GM18520 (cell line): ENCODE measurements at regions not wholly inside any gene's neighbourhood (a gene's known extent, or its start where the extent isn't known, plus 50 kb on each side); places are given as distances from the start of the nearest gene placed in this dataset.

Source experiments
- ATAC-seq: cut with Tn5 transposase; IDR thresholded peaks from one replicate; pipeline ENCODE4 v1.9.1; 2021; ENCODE audit not compliant: unreplicated experiment

DNA sequence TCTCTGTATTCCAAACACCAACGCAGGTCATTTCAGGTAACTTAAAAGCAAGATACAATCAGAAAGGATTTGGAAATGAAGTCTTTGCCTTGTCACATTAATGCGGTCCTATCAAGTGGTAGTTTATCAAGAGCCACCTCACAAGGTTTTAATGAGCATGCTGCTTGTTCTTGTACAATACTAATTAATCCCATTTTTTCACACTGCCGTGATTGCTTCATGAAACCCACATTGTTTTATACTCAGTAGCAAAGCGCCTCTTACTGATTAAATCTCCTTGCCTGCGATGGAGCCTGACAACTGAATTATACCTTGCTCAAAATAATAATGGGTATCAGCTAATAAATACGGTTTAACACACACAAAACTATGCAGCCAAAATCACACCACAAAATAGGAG lies 234.1 kb upstream of the TSHZ2 start:
- no peak for ATAC-seq

DNA sequence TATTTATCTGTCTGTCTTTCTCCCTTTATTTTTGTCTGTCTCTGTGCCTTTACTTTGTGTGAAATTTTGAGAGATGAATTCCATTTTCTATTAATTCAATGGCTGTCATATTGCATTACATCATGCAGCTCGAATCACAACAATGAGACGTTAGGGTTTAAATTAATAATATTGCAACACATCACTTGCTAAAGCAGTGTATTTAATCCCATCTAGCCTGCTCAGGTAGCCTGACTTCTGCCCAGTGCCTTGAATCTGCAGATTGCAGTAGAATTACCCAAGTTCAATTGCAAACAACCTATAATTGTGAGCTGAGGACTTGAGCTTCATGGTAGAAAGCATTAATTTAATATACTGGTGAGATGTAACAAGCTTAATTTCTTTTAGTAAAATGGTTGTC lies 235.7 kb upstream of the TSHZ2 start:
- no peak for ATAC-seq

DNA sequence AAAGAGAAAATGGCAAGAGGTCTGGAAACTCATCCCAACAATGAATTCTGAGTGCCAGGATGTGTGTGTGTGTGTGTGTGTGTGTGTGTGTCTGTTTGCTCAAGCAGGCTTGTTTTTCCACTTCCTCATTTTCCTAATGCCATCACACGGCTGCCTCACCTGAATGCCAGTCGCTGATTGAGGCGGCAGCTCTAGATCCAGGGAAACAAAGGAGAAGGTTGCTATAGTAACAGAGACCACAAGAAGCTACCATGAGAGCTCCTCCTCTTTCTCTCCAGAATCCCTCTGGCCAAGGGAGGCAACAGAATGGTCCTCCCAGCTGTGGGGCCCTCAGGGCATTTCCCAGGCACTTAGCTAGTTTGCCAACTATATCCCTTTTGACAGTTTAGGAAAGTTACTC lies 241.1 kb upstream of the TSHZ2 start:
- ATAC-seq = no peak

DNA sequence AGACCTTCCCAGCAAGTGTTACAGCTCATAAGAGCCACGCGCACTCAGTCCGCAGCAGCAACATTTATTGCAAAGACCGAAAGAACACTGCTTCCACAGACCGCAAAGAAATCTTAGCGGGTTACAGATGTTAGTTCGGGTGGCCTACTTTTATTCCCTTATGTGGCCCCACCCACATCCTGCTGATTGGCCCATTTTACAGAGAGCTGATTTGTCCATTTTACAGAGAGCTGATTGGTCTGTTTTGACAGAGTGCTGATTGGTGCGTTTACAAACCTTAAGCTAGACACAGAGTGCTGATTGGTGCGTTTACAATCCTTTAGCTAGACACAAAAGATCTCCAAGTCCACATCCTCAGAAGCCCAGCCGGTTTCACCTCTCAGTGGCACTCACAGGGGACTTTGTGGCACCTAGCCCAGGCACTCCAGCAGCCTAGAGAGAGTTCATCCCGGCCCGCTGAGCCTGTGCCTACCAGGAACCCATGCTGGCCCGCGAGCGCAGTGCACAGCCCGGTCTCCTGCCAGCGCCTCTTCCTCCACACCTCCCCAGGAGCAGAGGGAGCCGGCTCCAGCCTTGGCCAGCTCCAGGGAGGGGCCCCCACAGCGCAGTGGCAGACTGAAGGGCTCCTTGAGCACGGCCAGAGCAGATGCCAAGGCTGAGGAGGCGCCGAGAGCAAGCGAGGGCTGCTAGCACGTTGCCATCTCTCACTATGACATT lies 244.3 kb upstream of the TSHZ2 start:
- ATAC-seq = no peak

DNA sequence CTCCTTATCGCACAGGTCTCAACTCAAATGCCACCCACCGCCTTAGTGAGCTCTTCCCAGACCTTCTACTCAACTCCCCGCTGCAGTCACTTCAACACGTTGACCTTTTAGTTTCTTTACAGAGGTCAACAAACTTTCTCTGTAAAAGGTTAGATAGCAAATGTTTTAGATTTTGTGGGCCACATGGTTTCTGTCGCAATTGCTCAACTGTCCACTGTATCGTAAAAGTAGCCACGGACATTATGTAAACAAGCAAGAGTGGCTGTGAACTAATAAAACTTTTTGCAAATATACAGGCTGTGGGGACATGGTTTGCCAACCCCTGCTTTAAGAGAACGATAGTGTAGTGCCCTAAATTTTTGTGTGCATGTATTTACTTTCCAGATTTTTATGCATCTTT lies 247.6 kb upstream of the TSHZ2 start:
- ATAC-seq = no peak

DNA sequence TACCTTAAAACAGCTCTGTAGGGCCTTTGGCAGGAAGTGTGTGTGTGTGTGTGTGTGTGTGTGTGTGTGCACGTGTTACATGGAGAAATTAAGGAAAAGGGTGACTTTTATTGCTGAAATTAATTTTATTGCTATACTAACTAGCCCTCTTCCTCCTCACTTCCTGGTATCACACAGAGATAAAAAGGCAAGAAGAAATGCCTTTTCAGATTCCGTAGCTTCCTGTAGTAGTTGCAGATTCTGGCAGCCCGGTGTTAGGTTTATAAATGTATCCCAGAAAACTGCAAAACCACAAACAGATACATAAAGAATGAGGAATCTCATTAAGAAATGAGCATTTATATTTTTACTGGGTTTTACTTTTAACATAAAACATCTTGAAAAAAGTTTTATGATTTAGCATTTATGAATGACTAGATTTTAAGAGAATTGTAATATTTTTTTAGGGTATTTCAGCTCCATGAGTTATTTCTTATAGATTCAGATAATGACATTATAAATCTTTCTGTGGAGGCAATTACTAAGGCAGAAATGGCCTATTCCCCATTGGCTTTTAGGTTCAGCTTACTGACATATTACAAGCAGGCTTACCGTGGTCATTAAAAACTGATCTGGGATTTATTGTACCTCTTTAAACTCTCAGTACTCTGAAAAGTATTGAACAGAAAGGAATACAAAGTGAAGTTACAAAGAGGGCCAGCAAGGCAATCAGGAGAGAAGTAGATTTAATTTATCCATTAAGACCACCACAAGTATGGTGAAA lies 249.1 kb upstream of the TSHZ2 start:
- ATAC-seq = no peak

DNA sequence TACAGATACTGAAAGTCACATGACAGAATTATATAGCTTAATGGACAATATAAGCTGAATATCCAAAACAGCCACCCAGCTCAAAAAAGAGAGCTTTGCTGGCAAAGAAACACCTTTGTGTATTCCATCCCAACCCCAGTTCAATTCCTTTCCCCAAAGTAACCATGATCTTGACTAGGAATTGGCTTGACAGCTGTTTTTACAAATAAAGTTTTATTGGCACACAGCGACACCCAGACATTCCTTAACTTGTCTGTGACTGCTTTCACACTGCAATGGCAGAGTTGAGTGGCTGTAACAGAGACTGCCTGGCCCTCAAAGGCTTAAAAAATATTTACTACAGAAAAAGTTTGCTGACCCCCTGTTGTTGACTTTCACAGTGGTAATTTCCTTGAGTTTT lies 264.0 kb upstream of the TSHZ2 start:
- no peak for ATAC-seq

DNA sequence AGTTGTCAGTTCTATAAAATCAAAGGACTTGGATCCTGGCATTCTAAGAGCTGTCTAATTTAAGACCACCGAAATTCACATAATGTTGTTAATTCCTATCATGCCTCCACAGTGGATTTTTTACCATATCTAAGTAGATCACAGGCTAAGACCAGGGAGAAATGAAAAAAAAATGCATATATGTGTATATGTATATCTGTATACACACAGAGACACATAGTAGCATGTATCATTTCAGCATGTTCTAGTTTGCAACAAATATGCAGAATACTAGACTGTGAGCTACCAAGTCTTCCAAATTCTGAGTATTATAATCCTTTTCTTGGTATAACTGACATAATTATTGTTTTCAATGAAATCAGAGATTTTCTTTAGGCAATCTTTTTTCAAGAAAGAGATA lies 267.6 kb upstream of the TSHZ2 start:
- no peak for ATAC-seq

DNA sequence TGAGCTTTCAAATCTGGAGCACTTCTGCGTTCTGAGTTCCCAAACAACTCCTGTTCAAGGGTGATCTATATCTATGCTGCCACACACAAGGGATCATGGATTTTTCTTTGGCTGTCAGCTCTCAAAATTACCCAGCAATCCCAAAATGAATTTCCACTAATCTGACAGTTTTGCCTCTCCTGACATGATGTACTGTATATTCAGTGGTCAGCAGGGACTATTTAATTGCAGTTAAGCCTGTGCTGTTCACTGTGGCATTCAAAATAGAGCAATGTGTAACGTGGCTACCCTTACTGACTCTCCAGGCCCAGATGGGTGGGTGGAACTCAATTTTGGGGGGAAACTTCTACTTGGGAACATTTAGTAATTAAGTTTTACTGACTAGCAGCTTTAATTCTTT lies 283.8 kb upstream of the TSHZ2 start:
- no peak for ATAC-seq

DNA sequence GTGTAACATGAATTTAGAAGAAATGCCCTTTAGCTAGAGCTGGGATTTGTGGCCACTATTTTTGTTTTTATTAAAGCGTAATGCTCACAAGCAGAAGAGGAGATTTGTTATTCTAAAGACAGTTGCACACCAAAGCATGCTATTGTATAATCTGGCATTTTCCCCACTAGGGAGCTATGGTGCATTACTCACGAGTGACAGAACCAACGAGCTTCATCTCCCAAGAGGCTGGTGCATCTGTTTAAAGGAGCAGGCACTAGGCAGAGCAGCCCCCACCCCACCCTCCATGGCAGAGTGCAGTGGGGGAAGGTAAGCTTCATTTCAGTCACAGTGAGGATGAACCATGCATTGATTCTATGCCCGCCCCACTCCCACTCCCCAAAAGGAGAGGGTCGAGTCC lies 287.3 kb upstream of the TSHZ2 start:
- no peak for ATAC-seq

DNA sequence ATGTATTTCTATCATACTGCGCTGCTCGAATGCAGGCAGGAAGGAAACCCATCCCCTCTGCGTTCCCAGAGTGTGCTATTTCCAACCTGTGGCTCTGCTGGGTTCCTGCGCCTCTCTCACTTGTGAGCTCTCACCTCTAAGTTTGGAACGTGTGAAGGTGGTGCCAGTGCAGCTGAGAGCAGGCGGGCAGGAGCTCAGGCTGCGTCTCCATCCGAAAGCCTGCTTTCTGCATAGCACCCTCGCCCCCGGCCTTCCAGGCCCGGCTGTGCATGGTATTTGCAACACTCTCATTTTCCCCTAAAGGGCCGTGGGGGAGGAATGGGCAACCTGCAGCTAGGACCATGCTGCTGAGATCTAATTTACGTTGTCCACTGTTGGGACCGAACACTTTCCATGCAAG lies 288.0 kb upstream of the TSHZ2 start:
- no peak for ATAC-seq

DNA sequence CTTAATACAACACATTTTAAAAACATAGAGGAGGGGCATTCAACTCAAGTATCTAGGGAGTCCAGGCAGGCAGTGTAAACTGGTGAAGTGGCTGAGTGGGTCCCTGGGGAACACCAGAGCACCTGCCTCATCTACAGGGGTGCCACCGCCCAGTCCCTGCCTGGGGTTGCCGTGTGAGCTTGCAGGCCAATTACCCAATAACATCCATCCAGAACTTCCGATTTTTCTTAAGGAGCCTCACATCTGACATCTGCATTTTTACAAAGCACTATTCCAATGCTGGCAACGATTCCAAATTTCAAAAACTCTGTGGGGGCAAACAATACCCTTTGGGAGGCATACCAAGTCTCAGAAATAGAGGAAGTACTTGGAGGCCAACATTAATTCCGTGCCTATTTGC lies 288.4 kb upstream of the TSHZ2 start:
- no peak for ATAC-seq

DNA sequence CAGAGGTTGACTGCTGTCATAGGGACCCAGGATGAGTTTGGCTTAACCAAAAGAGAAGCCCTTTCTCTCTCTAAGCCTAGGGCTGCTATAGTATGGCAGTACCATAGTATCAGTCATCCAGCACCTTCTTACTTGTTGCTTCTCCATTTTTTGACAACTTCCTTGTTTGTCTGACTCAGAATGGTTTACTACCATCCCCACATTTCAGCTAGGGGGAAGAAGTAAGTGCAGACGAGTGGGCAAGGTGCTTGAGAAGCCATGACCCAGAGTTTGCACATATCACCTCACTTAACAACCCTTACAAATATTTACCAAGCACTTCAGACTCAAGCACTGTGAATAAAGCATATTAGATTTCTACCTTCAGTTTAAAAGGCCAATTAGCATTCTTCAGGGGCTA lies 289.9 kb upstream of the TSHZ2 start:
- ATAC-seq = no peak

DNA sequence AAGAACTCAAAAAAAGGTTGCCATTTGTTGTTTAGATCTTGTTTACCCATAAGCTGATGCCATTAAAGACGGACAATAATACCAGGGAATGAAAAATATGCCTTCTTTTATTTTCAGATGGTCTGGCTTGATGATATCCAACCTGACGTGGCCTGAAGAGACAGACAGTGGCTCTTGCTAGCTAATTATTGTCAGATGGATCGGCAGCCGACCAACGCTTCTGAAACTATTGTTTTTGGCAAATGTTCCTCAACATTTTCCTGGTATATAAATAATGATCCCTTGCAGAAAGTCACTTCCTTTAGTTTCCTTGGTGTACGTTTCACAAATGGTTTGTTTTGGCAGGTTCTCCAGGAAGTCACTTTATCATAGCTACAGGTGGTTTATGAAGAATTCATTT lies 290.9 kb upstream of the TSHZ2 start:
- no peak for ATAC-seq

DNA sequence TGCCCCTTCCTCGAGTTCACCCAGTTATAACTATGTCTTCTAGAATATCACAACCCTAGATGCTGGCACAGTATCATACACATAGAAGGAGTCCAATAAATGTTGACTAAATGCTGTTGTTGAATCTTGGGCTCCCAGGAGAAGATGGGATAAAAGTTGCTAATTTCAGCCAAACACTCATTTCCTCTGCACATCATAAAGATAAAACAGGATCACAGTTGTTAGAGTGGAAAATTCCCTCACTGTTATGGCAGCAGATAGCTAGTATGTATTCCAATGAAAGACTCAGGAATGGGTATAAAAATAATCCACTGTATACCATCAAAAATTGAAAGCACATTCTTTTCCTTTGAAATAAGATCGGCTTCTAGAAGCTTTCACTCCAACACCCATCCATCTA lies 294.9 kb upstream of the TSHZ2 start:
- ATAC-seq = no peak

DNA sequence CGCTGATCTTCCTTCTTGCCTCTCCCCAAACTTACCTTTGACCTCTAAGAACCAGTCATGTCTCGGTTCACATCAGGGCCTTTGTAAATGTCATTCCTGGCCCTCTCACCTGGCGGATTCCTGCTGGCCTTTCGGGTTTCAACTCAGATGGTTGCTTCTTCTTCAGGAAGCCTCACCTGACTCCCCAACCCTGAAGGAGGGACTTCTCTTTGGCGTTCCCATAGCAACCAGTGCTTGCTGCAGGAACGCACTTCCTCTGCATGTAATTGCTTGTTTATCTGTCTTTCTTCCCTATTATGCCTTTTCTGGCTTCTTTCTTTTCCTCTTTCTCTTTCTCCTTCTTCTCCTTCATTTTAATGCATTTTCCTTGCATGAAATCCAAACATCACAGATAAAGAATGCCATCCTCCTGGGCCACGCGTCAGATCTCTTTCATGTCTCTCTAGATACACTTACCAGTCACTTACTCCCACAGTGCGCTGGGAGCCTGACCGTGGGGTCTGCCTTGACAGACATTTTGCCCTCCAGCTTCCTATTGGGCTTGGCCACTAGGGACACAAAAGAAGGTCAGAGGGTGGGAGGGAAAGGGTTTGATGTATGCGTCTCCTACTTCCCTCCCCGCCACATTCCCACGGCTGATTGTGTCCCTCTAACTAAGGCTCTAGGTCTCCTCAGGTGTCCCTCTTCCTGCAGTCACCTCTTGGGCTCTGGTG lies 295.7 kb upstream of the TSHZ2 start:
- ATAC-seq = no peak

DNA sequence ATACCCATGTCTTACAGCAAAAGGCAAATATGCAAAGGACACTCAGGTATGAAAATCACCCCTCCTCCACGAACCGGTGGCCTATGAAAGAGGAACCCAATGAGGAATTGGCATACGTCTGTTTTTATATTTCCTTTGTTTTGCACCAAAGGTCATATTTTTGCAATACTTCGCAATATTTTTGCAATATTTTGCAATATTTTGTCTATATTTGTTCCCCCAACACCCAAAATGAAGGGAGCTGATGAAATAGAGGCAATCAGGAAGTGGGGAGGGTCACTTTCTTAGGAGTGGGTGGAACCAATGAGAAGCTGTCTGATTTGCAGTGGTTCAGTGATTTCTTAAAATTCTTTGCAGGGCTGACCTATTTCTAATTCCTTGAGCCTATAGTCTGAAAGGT lies 296.8 kb upstream of the TSHZ2 start:
- ATAC-seq = no peak

DNA sequence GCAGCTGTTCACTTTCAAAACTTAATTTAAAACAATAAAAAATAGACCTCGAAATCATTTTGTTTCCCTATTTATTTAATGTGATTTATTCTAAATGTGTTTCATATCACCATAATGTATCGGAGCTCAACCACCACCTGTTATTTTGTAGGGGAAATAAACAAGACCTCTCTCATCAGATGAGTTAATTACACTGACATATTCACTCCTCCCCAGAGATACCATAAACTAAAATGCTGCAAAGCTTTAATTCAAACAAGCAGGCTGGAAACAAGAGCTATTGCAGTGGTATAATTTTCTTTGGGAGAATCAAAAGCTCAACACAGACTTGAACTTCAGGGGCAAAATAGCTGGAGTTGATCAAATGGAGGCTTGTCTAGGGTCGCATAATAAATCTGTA lies 303.5 kb upstream of the TSHZ2 start:
- no peak for ATAC-seq

DNA sequence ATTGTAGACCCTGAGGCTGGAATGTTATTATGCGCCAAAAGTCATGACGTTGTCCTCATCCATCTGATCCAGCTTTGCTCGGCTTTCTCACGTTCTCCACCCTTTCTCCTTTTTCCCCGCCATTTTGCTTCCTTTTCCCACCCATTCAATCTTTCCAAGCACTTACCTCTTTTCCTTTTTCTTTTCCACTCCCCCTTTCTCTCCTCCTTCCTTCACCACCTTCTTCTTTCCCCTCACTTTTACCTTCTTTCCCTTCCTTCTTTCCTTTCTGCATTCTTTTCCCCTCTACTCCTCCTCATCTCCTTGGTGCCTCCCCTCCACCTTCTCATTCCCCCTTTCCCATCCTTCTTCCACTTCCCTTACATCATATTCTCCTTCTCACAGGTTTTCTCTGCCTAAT lies 304.8 kb upstream of the TSHZ2 start:
- ATAC-seq = no peak

DNA sequence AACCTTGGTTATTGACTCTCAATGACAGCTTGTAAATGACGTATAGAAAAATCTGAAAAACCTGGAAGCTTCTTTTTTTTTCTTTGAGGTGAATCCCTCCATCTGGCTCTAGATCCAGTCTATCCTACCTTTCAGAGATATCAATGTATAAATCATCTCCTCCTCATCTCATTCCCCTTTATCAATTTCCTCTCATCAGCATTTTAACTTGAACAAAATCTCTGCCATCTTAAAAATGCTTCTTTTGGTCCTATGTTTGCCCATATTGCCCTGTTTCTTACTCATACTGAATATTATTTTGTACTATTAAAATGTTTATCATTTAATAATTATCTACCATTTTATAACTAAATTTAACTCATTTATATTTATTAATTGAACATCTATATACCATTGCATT lies 306.7 kb upstream of the TSHZ2 start:
- ATAC-seq = no peak

DNA sequence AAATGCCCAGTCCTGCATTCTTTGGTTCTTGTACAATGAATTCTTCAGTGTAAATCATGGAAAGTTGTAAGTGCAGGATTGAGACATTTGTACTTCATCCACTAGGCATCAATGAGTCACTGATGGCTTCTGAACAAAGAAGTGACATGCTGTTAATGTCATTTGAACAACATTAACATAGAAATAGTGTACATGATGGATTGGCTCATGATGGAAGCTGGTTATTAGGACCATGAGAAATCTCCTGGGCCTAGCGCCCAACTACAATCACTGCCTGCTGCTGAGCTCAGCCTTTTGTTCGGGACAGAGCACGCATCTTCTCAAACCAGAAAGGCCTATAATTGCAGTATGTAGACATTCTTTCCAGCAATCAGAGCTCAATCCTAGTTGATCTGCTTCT lies 316.8 kb upstream of the TSHZ2 start:
- no peak for ATAC-seq

DNA sequence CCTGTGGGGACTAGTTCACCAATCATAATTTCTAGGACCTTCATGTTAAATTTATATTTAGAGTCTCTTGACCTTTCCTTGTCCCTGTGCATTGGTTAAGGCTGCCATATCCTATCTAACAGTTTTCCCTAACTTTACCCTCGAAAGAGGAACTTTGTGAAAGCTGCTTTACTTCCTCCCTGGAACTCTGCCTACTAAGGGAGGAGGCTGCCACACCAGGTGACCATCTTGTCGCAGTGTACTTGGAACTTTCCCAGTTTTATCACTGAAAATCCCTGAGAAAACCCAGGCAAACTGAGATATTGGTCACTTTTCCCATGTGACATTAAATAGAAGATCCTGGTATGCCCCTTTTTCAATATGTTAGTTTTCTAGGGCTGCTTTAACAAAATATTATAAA lies 317.6 kb upstream of the TSHZ2 start:
- no peak for ATAC-seq
